AG08396 (cell line): ENCODE measurements at regions not wholly inside any gene's neighbourhood (a gene's known extent, or its start where the extent isn't known, plus 50 kb on each side); places are given as distances from the start of the nearest gene placed in this dataset.

Experiments
- DNase-seq: peaks from one replicate; pipeline ENCODE4 v3.0.0; 2012; ENCODE audit warnings: low spot score, mixed read lengths

- no peak for DNase-seq
Measured at GRCh38 chr13:50319635-50320255, 304.5 kb downstream of the KCNRG start.

GRCh38 chr13:50320271-50320862, 305.1 kb downstream of the KCNRG start:
- DNase-seq = no peak

- no peak for DNase-seq
Measured at GRCh38 chr13:50322006-50322405, 306.8 kb downstream of the KCNRG start.

GRCh38 chr13:50323440-50324065, 308.3 kb downstream of the KCNRG start:
- DNase-seq = peak; percentile 62

- DNase-seq = no peak
Measured at GRCh38 chr13:50326271-50326670, 311.0 kb downstream of the KCNRG start.

- no peak for DNase-seq
Measured at GRCh38 chr13:50326811-50327210, 311.6 kb downstream of the KCNRG start.

GRCh38 chr13:50334115-50334778, 319.0 kb downstream of the KCNRG start:
- DNase-seq = no peak

- DNase-seq = no peak
Measured at GRCh38 chr13:50334944-50335343, 319.7 kb downstream of the KCNRG start.

GRCh38 chr13:50339271-50339670, 324.0 kb downstream of the KCNRG start:
- DNase-seq = no peak

GRCh38 chr13:50340146-50340545, 324.9 kb downstream of the KCNRG start:
- DNase-seq = no peak

GRCh38 chr13:50340551-50341287, 325.5 kb downstream of the KCNRG start:
- no peak for DNase-seq

GRCh38 chr13:50341526-50341925, 326.3 kb downstream of the KCNRG start:
- no peak for DNase-seq

- no peak for DNase-seq
Measured at GRCh38 chr13:50344717-50345116, 329.5 kb downstream of the KCNRG start.

- DNase-seq = no peak
Measured at GRCh38 chr13:50345804-50346203, 330.6 kb downstream of the KCNRG start.

- DNase-seq = no peak
Measured at GRCh38 chr13:50348371-50348770, 333.1 kb downstream of the KCNRG start.

GRCh38 chr13:50352720-50353480, 337.7 kb downstream of the KCNRG start:
- no peak for DNase-seq

- no peak for DNase-seq
Measured at GRCh38 chr13:50353651-50354415, 338.6 kb downstream of the KCNRG start.

GRCh38 chr13:50355797-50356196, 340.6 kb downstream of the KCNRG start:
- no peak for DNase-seq

- DNase-seq = no peak
Measured at GRCh38 chr13:50357136-50357535, 341.9 kb downstream of the KCNRG start.

- DNase-seq = peak; percentile 64
Measured at GRCh38 chr13:50357586-50358118, 342.4 kb downstream of the KCNRG start.
